Renal cortex interstitium (tissue), 11 donors: ENCODE measurements at regions not wholly inside any gene's neighbourhood (a gene's known extent, or its start where the extent isn't known, plus 50 kb on each side); places are given as distances from the start of the nearest gene placed in this dataset.
"Not testable (repeated sequence)": the region's sequence is repeated elsewhere in the genome, so short reads cannot be mapped to it uniquely, and the experiment has no call there.

Experiments used
- DNase-seq, 11 donors: peaks; one replicate each; pipeline ENCODE4 v3.0.0-alpha.2; 2013; ENCODE audit warnings: low read depth in 9 of 11, low spot score in 4 of 11; ENCODE audit errors: extremely low read depth in 1 of 11

GRCh38 chr2:90238505-90239230, 1547.2 kb downstream of the RPIA start:
- DNase-seq = not testable (repeated sequence)

DNA sequence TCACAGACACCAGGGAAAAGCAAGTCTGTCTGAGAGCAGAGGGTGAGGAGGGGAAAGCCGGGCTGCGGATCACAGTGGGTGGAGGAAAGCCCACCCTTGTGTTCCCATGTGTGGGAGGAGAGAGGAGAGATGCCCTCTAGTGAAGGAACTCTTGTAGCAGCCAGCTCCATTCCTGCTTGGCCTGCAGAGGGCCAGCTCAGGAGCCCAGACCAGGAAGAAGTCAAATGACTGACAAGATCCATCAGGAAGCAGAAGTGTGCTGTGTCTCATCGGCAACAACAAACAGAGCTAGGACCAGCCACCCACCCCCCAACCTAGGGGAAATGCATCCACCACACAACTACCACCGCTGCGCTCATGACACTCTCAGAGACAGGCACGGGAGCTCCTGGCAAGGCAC, 1548.3 kb downstream of the RPIA start:
- DNase-seq = not testable (repeated sequence)

DNA sequence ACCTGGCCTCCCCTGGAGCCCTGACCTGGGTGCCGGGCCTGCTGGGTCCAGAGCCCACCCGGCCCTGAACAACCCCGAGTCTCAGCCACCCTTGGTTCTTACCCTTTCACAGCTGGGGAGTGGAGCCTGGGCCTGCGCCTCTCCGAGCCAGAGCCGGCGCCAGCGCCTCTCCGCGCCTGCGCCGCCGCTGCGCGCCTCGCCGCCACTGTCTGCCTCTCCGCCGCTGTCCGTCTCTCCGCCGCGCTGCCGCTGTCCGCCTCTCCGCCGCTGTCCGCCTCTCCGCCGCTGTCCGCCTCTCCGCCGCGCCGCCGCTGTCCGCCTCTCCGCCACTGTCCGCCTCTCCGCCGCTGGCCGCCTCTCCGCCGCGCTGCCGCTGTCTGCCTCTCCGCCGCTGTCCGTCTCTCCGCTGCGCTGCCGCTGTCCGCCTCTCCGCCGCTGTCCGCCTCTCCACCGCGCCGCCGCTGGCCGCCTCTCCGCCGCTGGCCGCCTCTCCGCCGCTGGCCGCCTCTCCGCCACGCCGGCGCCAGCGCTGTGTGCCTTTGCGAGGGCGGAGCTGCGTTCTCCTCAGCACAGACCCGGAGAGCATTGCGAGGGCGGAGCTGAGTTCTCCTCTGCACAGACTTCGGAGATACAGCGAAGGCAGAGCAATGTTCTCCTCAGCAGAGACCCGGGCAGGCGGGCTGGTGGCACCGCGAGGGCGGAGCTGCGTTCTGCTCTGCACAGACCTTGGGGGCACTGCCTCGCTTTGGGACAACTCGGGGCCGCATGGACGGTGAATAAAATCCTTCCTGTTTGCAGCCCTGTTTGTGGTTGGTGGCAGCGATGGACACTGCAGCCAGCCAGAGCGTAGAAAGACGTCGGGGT, 1553.7 kb downstream of the RPIA start:
- peak in 2 of 11 donors; percentile 2 for DNase-seq

DNA sequence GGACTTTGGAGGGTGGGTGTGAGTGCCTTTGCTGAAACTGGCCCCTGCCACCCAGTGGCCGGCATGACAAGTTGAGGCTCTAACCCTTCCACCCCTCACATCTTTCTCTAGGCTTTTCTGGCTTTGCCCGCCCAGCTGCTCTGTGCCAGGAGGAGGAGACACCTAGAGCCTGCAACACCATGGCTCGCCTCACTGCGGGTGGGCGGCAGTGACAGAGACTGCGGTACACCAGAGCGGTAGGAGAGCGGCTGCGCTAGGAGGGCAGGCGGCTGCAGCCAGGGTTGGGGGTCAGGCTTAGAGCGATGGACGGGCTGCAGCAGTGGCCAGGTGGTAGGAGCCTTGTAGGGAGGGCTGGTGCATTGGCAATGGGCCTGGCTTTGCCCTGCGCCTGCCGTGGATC, 1556.9 kb downstream of the RPIA start:
- not testable (repeated sequence) for DNase-seq

DNA sequence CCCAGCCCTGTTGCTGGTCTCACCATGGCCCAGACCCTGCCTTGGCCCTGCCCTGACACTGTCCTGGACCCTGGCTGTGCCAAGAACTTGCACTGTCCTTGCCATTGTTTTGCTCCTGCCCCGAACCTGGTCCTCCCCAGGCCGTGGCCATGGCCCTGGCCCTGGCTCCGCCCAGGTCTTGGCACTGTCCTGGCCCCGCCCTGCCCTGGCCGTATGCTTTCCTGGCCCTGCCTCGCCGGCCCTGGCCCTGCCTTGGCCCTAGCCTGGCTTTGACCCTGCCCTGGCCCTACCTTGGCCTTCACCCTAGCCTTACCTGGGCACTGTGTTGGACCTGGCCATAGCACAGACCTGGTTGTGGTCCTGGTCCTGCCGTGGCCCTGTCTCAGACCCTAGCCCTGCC, 1558.9 kb downstream of the RPIA start:
- not testable (repeated sequence) for DNase-seq

- not testable (repeated sequence) for DNase-seq
Observed at GRCh38 chr2:90251576-90251975, 1560.1 kb downstream of the RPIA start.

DNA sequence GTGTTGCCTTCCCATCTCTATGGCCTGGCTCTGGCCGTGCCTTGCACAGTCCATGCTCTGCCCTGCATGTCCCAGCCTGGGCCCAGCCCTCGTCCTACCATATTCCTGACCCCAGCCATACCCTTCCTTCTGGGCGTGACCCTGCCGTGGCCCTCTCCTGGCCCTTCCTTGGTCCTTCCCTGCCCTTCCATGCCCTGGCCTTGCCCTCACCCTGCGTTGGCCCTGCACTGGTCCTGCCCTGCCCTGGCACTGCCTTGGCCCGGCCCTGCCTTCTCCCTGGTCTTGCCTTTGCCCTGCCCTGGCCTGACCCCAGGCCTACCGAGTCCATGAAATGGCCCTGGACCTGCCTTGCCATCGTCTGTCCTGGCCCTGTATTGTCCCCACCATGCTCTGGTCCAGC, 1561.8 kb downstream of the RPIA start:
- DNase-seq = not testable (repeated sequence)

GRCh38 chr2:90266888-90267287, 1575.4 kb downstream of the RPIA start:
- not testable (repeated sequence) for DNase-seq

DNA sequence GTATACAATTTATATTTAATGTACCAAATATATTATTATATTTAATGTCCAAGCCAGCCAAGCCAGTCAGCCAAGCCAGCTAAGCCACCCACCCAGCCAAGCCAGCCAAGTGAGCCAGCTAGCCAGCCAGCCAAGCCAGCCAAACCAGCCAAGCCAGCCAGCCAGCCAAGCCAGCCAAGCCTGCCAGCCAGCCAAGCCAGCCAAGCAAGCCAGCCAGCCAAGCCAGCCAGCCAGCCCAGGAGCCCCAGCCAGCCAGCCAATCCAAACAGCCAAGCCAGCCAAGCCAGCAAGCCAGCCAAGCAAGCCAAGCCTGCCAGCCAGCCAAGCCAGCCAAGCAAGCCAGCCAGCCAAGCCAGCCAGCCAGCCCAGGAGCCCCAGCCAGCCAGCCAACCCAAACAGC, 1596.3 kb downstream of the RPIA start:
- not testable (repeated sequence) for DNase-seq

DNA sequence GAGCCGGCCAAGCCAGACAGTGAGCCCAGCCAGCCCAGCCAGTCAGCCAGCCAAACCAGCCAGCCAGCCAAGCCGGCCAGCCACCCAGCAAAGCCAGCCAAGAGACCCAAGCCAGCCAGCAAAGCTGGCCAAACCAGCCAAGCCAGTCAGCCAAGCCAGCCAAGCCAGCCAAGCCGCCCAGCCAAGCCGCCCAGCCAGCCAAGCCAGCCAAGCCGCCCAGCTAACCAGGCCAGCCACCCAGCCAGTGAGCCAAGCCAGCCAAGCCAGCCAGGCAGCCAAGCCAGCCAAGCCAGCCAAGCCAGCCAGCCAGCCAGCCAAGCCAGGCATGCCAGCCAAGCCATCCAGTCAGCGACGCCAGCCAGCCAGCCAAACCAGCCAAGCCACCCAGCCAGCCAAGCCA, 1596.9 kb downstream of the RPIA start:
- not testable (repeated sequence) for DNase-seq

- not testable (repeated sequence) for DNase-seq
Observed at GRCh38 chr2:90289291-90289980, 1598.0 kb downstream of the RPIA start.

DNA sequence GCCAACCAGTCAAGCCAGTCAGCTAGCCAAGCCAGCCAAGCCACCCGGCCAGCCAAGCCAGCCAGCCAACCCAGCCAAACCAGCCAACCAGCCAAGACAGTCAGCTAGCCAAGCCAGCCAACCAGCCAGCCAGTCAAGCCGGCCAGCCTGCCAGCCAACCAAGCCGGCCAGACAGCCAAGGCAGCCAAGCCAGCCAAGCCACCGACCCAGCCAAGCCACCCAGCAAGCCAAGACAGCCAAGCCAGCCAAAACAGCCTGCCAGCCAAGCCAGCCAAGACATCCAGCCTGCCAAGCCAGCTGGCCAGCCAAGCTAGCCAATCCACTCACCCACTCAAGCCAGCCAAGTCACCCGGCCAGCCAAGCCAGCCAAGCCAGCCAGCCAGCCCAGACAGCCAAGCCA, 1599.2 kb downstream of the RPIA start:
- DNase-seq = not testable (repeated sequence)

GRCh38 chr2:90291168-90291883, 1599.9 kb downstream of the RPIA start:
- not testable (repeated sequence) for DNase-seq

GRCh38 chr2:90291934-90292333, 1600.5 kb downstream of the RPIA start:
- not testable (repeated sequence) for DNase-seq

DNA sequence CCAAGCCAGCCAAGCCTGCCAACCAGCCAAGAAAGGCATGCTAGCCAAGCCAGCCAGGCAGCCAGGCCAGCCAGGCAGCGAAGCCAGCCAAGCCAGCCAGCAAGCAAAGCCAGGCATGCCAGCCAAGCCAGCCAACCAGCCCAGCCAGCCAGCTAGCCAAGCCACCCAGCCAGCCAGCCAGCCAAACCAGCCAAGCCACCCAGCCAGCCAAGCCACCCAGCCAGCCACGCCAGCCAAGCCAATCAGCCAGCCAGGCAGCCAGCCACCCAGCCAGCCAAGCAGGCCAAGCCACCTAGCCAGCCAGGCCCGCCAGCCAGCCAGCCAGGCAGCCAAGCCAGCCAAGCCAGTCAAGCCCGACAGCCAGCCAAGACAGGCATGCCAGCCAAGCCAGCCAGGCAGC, 1601.0 kb downstream of the RPIA start:
- DNase-seq = not testable (repeated sequence)

- not testable (repeated sequence) for DNase-seq
Observed at GRCh38 chr2:90293224-90293623, 1601.8 kb downstream of the RPIA start.

GRCh38 chr2:90293806-90294205, 1602.3 kb downstream of the RPIA start:
- not testable (repeated sequence) for DNase-seq

DNA sequence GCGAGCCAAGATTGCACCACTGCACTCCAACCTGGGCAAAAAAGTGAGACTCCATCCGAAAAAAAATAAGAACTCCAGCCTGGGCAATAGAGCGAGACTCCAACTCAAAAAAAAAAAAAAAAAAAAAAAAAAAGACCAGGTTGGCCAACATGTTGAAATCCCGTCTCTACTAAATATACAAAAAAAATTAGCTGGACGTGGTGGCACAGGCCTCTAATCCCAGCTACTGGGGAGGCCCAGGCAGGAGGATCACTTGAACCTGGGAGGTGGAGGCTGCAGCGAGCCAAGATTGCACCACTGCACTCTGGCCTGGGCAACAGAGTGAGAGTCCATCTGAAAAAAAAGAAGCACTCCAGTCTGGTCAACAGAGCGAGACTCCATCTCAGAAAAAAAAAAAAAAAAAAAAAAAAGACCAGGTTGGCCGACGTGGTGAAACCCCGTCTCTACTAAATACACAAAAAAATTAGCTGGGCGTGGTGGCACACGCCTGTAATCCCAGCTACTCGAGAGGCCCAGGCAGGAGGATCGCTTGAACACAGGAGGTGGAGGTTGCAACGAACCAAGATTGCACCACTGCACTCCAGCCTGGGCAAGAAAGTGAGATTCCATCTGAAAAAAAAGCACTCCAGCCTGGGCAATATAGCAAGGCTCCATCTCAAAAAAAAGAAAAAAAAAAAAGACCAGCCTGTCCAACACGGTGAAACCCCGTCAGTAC, 1603.7 kb downstream of the RPIA start:
- not testable (repeated sequence) for DNase-seq

DNA sequence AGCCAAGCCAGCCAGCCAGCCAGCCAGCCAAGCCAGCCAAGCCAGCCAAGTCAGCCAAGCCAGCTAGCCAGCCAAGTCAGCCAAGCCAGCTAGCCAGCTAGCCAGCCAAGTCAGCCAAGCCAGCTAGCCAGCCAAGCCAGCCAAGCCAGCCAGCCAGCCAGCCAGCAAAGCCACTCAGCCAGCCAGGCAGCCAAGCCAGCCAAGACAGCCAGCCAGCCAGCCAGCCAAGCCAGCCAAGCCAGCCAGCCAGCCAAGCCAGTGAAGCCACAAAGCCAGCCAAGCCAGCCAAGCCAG, 1605.0 kb downstream of the RPIA start:
- not testable (repeated sequence) for DNase-seq
